HL-60 (cell line): ENCODE measurements at regions not wholly inside any gene's neighbourhood (a gene's known extent, or its start where the extent isn't known, plus 50 kb on each side); places are given as distances from the start of the nearest gene placed in this dataset.

Experiments
- DNase-seq, 2 experiments: peaks; one replicate each; pipeline ENCODE4 v3.0.0-alpha.2; 2010 to 2020; ENCODE audit warnings: low read depth in 1 of 2, low spot score in 1 of 2
- H3K27ac ChIP-seq: fragments of 250-450 bp; sonication (Bioruptor Pico); replicated peaks from 2 replicates; pipeline ENCODE4 v1.5.1; 2020; ENCODE audit warnings: mild to moderate bottlenecking, moderate library complexity
- H3K27me3 ChIP-seq: fragments of 250-450 bp; sonication (Bioruptor Pico); 2 replicates; pipeline ENCODE4 v1.5.1; 2021; ENCODE audit warnings: mild to moderate bottlenecking, moderate library complexity; ENCODE audit not compliant: insufficient read depth, poor library complexity, severe bottlenecking
- H3K4me3 ChIP-seq: replicated peaks from 2 replicates; pipeline ENCODE4 v1.5.1; 2011; ENCODE audit warnings: mild to moderate bottlenecking, control low read depth, low read length; ENCODE audit not compliant: insufficient read depth
- GABPA ChIP-seq: IDR thresholded peaks from 2 replicates; pipeline ENCODE4 v1.6.1; 2012; ENCODE audit warnings: low read depth
- POLR2AphosphoS5 ChIP-seq: IDR thresholded peaks from 2 replicates; pipeline ENCODE4 v1.6.1; 2012; ENCODE audit warnings: low read depth
- SPI1 ChIP-seq: IDR thresholded peaks from 2 replicates; pipeline ENCODE4 v1.6.1; 2012; ENCODE audit warnings: low read depth, mild to moderate bottlenecking, borderline replicate concordance
- TF ChIP-seq, protein P1 (sequence below): IDR thresholded peaks from 2 replicates; pipeline ENCODE4 v1.6.1; 2012; ENCODE audit warnings: low read depth; ENCODE audit not compliant: insufficient replicate concordance
- TF ChIP-seq, protein P2 (sequence below): IDR thresholded peaks from one replicate; pipeline ENCODE4 v1.5.1; 2011; ENCODE audit warnings: low read length, control low read depth, inconsistent platforms; ENCODE audit not compliant: insufficient read depth

DNA sequence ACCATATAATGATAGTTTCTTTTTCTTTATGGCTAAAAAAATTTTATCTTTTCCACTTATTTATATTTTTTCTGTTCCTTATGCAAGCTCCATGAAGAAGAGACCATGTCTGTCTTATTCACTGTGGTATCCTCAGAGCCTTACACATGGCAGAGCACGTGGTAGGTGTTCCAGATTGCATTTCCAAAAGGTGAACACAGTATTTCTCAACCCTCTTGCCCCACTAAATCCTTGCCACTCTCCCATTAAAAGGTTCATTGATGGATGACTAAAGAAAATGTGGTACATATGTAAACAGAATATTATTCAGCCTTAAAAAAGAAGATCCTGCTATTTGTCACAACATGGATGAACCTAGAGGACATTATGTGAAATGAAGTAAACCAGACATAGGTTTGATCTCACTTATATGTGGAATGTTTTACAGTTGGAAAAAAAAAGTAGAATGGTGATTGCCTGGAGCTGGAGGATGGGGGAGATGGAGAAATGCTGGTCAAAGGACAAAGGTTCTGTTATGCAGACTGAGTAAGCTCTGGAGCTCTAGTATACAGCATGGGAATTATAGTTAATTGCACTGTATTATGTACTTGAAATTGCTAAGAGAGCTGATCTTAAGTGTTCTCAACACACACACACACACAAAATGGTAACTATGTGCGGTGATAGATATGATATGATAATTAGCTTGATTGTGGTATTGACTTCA, 266.7 kb downstream of the CNTN3 start:
- H3K4me3 ChIP-seq = no peak overlapping the region
- H3K27me3 ChIP-seq = no peaks in the 10 kb centered on the region
- no peak for TF ChIP-seq GABPA
- TF ChIP-seq, protein P1, sequence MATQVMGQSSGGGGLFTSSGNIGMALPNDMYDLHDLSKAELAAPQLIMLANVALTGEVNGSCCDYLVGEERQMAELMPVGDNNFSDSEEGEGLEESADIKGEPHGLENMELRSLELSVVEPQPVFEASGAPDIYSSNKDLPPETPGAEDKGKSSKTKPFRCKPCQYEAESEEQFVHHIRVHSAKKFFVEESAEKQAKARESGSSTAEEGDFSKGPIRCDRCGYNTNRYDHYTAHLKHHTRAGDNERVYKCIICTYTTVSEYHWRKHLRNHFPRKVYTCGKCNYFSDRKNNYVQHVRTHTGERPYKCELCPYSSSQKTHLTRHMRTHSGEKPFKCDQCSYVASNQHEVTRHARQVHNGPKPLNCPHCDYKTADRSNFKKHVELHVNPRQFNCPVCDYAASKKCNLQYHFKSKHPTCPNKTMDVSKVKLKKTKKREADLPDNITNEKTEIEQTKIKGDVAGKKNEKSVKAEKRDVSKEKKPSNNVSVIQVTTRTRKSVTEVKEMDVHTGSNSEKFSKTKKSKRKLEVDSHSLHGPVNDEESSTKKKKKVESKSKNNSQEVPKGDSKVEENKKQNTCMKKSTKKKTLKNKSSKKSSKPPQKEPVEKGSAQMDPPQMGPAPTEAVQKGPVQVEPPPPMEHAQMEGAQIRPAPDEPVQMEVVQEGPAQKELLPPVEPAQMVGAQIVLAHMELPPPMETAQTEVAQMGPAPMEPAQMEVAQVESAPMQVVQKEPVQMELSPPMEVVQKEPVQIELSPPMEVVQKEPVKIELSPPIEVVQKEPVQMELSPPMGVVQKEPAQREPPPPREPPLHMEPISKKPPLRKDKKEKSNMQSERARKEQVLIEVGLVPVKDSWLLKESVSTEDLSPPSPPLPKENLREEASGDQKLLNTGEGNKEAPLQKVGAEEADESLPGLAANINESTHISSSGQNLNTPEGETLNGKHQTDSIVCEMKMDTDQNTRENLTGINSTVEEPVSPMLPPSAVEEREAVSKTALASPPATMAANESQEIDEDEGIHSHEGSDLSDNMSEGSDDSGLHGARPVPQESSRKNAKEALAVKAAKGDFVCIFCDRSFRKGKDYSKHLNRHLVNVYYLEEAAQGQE = no peak
- TF ChIP-seq, protein P2, sequence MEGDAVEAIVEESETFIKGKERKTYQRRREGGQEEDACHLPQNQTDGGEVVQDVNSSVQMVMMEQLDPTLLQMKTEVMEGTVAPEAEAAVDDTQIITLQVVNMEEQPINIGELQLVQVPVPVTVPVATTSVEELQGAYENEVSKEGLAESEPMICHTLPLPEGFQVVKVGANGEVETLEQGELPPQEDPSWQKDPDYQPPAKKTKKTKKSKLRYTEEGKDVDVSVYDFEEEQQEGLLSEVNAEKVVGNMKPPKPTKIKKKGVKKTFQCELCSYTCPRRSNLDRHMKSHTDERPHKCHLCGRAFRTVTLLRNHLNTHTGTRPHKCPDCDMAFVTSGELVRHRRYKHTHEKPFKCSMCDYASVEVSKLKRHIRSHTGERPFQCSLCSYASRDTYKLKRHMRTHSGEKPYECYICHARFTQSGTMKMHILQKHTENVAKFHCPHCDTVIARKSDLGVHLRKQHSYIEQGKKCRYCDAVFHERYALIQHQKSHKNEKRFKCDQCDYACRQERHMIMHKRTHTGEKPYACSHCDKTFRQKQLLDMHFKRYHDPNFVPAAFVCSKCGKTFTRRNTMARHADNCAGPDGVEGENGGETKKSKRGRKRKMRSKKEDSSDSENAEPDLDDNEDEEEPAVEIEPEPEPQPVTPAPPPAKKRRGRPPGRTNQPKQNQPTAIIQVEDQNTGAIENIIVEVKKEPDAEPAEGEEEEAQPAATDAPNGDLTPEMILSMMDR = no peak
- no peak for TF ChIP-seq SPI1
- no peak for TF ChIP-seq POLR2AphosphoS5
- DNase-seq = no peak
- no peak overlapping the region for H3K27ac ChIP-seq

DNA sequence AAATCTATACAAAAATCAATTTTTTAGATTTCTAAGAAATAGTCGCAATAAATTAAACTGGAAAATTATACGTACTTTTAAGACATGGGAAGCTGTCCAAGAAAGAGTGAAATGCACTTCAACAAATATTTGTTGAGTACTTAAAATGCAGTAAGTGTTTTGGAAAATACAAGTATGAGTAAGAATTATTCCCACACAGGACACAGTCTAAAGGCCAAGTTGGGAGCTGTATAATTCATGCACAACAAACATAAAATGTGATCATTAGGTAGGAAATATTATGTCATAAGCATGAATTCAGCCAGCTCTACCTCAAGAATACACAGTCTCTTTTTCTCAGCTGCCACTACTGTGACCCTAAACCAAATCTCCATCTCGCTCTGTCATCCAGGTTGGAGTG, 267.6 kb downstream of the CNTN3 start:
- no peak for DNase-seq
- Histone ChIP-seq H3K4me3 (no peak overlapping the region), H3K27me3 (no peaks in the 10 kb centered on the region), H3K27ac (no peak overlapping the region)
- TF ChIP-seq SPI1 = no peak

DNA sequence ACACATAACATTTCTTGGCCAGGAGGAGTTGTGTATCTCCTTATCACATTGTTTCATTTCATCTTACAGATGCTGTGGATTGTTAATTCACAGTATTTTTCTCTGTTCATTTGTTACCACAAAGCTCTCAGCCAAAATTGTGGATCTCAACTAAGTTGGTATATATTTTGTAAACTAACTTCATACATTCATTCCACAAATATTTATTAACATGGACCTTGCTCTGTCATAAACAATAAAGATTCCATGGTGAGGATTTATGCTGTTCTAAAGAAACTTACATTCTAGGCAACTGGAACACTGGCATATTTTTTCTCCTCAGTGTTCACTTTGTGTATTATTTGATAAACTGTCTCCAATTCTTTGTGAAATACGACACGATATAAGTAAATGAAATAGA, 268.8 kb downstream of the CNTN3 start:
- no peak for DNase-seq
- Histone ChIP-seq H3K27ac (no peak overlapping the region), H3K27me3 (no peaks in the 10 kb centered on the region), H3K4me3 (no peak overlapping the region)
- TF ChIP-seq SPI1 (no peak), POLR2AphosphoS5 (no peak), GABPA (no peak)
- TF ChIP-seq, protein P2 = no peak
- TF ChIP-seq, protein P1 = no peak

DNA sequence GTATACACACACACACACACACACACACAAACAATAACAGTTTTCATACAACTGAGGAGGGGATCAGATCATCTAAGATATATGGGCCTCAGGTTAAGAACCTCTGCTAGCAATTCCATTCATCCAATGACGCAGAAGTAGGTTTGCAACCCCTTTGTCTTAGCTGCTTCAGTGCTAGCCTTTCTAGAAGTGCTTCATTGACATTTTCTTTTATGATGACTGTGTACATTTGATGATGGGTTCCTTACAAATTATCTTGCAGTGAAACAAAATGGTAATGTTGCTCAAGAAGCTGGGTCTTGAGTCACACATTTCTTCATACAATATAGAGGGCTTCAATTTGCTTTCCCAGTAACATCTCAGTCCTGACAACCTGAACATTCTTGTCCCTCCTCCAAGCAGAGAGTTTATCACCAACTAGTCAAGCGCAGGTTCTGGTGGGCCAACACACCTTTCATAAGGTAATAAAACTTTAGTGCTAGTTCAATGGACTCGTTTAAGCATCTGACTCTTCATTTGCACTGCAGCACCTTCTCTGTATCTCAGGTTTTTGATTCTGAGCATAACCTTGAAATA, 269.5 kb downstream of the CNTN3 start:
- no peaks in the 10 kb centered on the region for H3K27me3 ChIP-seq
- TF ChIP-seq, protein P1 = no peak
- no peak for TF ChIP-seq GABPA
- TF ChIP-seq POLR2AphosphoS5 = no peak
- TF ChIP-seq SPI1 = no peak
- TF ChIP-seq, protein P2 = no peak
- no peak overlapping the region for H3K27ac ChIP-seq
- no peak overlapping the region for H3K4me3 ChIP-seq
- no peak for DNase-seq
